Smooth muscle cell (in vitro differentiated cells): ENCODE measurements at regions not wholly inside any gene's neighbourhood (a gene's known extent, or its start where the extent isn't known, plus 50 kb on each side); places are given as distances from the start of the nearest gene placed in this dataset.

Source experiments
- DNase-seq: peaks from one replicate; lab custom pipeline; 2025; ENCODE audit not compliant: unreplicated experiment; lab: John Stamatoyannopoulos, UW
- H2AFZ ChIP-seq: fragments of 200-600 bp; sonication (generic); 2 replicates; pipeline ENCODE4 v1.6.0; 2016; ENCODE audit warnings: antibody characterized with exemption, low read depth, mild to moderate bottlenecking
- H3F3A ChIP-seq: fragments of 200-600 bp; sonication (generic); 2 replicates; pipeline ENCODE4 v1.6.0; 2017; ENCODE audit warnings: antibody characterized with exemption, low read depth
- H3K27ac ChIP-seq: fragments of 200-600 bp; sonication (generic); 2 replicates; pipeline ENCODE4 v1.5.1; 2016; ENCODE audit warnings: low read depth, mild to moderate bottlenecking
- H3K27me3 ChIP-seq: fragments of 200-600 bp; sonication (generic); 2 replicates; pipeline ENCODE4 v1.6.1; 2016; ENCODE audit warnings: low read depth, mild to moderate bottlenecking
- H3K36me3 ChIP-seq: fragments of 200-600 bp; sonication (generic); 2 replicates; pipeline ENCODE4 v1.5.1; 2016; ENCODE audit warnings: low read depth
- H3K4me1 ChIP-seq: fragments of 200-600 bp; sonication (generic); 2 replicates; pipeline ENCODE4 v1.5.1; 2016; ENCODE audit warnings: low read depth
- H3K4me2 ChIP-seq: fragments of 200-600 bp; sonication (generic); 2 replicates; pipeline ENCODE4 v1.6.0; 2016; ENCODE audit warnings: mild to moderate bottlenecking
- H3K4me3 ChIP-seq: fragments of 200-600 bp; sonication (generic); 2 replicates; pipeline ENCODE4 v1.5.1; 2016; ENCODE audit warnings: mild to moderate bottlenecking
- H3K79me2 ChIP-seq: fragments of 200-600 bp; sonication (generic); 2 replicates; pipeline ENCODE4 v1.6.0; 2016; ENCODE audit warnings: low read depth, mild to moderate bottlenecking
- H3K9ac ChIP-seq: fragments of 200-600 bp; sonication (generic); 2 replicates; pipeline ENCODE4 v1.6.0; 2016; ENCODE audit warnings: low read depth
- H3K9me3 ChIP-seq: fragments of 200-600 bp; sonication (generic); replicated peaks from 2 replicates; pipeline ENCODE4 v1.5.1; 2016; ENCODE audit warnings: low read depth
- H4K20me1 ChIP-seq: fragments of 200-600 bp; sonication (generic); 2 replicates; pipeline ENCODE4 v1.6.0; 2016; ENCODE audit warnings: low read depth
- CTCF ChIP-seq: fragments of 200-600 bp; sonication (generic); IDR thresholded peaks from 2 replicates; pipeline ENCODE4 v1.5.1; 2017; ENCODE audit warnings: borderline replicate concordance, mild to moderate bottlenecking, antibody characterized with exemption; ENCODE audit not compliant: insufficient read depth, poor library complexity, severe bottlenecking
- WGBS: methylation state at CpG from one replicate; pipeline ENCODE4 v1.1.7; 2016; ENCODE audit warnings: low lambda C conversion rate; 5-methylcytosine and 5-hydroxymethylcytosine counted together

GRCh38 chr4:175062183-175062592, 144.0 kb downstream of the ADAM29 start:
- WGBS = 94% methylated on average over 3 of the region's 3 CpGs

GRCh38 chr4:175065228-175065627, 147.1 kb downstream of the ADAM29 start:
- Histone ChIP-seq H3K27me3 (no peaks in the 10 kb centered on the region), H3K4me3 (no peak overlapping the region), H2AFZ (no peak overlapping the region), H3K9me3 (no peaks in the 10 kb centered on the region), H4K20me1 (no peaks in the 10 kb centered on the region), H3K4me1 (no peaks in the 10 kb centered on the region), H3K4me2 (no peak overlapping the region), H3K27ac (no peak overlapping the region), H3F3A (no peaks in the 10 kb centered on the region), H3K79me2 (no peaks in the 10 kb centered on the region), H3K36me3 (no peaks in the 10 kb centered on the region), H3K9ac (no peak overlapping the region)
- no peak for DNase-seq
- no peak for TF ChIP-seq CTCF

More at GRCh38 chr4:175062183-175062592, 144.0 kb downstream of the ADAM29 start:
- H3K4me3 ChIP-seq = no peak overlapping the region
- H3K79me2 ChIP-seq = no peaks in the 10 kb centered on the region
- H3K36me3 ChIP-seq = no peaks in the 10 kb centered on the region
- no peaks in the 10 kb centered on the region for H3K27me3 ChIP-seq
- H3K9ac ChIP-seq = no peak overlapping the region
- H3K4me2 ChIP-seq = no peak overlapping the region
- no peaks in the 10 kb centered on the region for H4K20me1 ChIP-seq
- H2AFZ ChIP-seq = no peak overlapping the region
- H3K27ac ChIP-seq = no peak overlapping the region
- TF ChIP-seq CTCF = no peak
- no peak for DNase-seq
- no peaks in the 10 kb centered on the region for H3K9me3 ChIP-seq
- no peaks in the 10 kb centered on the region for H3F3A ChIP-seq
- H3K4me1 ChIP-seq = no peaks in the 10 kb centered on the region

GRCh38 chr4:175066923-175067627, 148.9 kb downstream of the ADAM29 start:
- H3K27me3 ChIP-seq = no peaks in the 10 kb centered on the region
- H2AFZ ChIP-seq = no peak overlapping the region
- H3K27ac ChIP-seq = no peak overlapping the region
- WGBS = 75% methylated on average over 3 of the region's 3 CpGs
- H4K20me1 ChIP-seq = no peaks in the 10 kb centered on the region
- H3K79me2 ChIP-seq = no peaks in the 10 kb centered on the region
- H3K36me3 ChIP-seq = no peaks in the 10 kb centered on the region
- DNase-seq = no peak
- H3K9ac ChIP-seq = no peak overlapping the region
- no peaks in the 10 kb centered on the region for H3F3A ChIP-seq
- H3K4me2 ChIP-seq = no peak overlapping the region
- no peak overlapping the region for H3K4me3 ChIP-seq
- no peaks in the 10 kb centered on the region for H3K9me3 ChIP-seq
- TF ChIP-seq CTCF = no peak
- H3K4me1 ChIP-seq = peaks cover 9% of the 10 kb centered on the region

GRCh38 chr4:175068266-175068665, 150.1 kb downstream of the ADAM29 start:
- Histone ChIP-seq H3K27me3 (no peaks in the 10 kb centered on the region), H2AFZ (no peak overlapping the region), H4K20me1 (no peaks in the 10 kb centered on the region), H3K9ac (no peak overlapping the region), H3K79me2 (no peaks in the 10 kb centered on the region), H3K9me3 (no peaks in the 10 kb centered on the region), H3F3A (no peaks in the 10 kb centered on the region), H3K4me3 (no peak overlapping the region), H3K27ac (no peak overlapping the region), H3K4me2 (no peak overlapping the region), H3K4me1 (peaks cover 9% of the 10 kb centered on the region), H3K36me3 (no peaks in the 10 kb centered on the region)
- no peak for TF ChIP-seq CTCF
- DNase-seq = no peak
